ENCODE measurements at regions not wholly inside any gene's neighbourhood (a gene's known extent, or its start where the extent isn't known, plus 50 kb on each side); places are given as distances from the start of the nearest gene placed in this dataset.

- no peak for DNase-seq
Observed at GRCh38 chr2:147792966-147793617, 51.7 kb upstream of the ACVR2A start.

- DNase-seq, result no peak
Observed at GRCh38 chr2:147790580-147790979, 54.2 kb upstream of the ACVR2A start.

GRCh38 chr2:147789720-147790119 is 55.1 kb upstream of the ACVR2A start:
- no peak for DNase-seq

- DNase-seq, result no peak
Observed at GRCh38 chr2:147789287-147789686, 55.5 kb upstream of the ACVR2A start.

- no peak for DNase-seq
Observed at GRCh38 chr2:147782141-147782930, 62.5 kb upstream of the ACVR2A start.

GRCh38 chr2:147779440-147779839 is 65.4 kb upstream of the ACVR2A start:
- DNase-seq, result no peak

GRCh38 chr2:147777394-147777793 is 67.4 kb upstream of the ACVR2A start:
- no peak for DNase-seq

- DNase-seq, result no peak
Observed at GRCh38 chr2:147774805-147775204, 70.0 kb upstream of the ACVR2A start.

GRCh38 chr2:147773479-147773878 is 71.3 kb upstream of the ACVR2A start:
- DNase-seq, result no peak

- DNase-seq, result no peak
Observed at GRCh38 chr2:147772781-147773180, 72.0 kb upstream of the ACVR2A start.

- no peak for DNase-seq
Observed at GRCh38 chr2:147763861-147764260, 81.0 kb upstream of the ACVR2A start.

- DNase-seq, result no peak
Observed at GRCh38 chr2:147760984-147761383, 83.8 kb upstream of the ACVR2A start.

- DNase-seq, result no peak
Observed at GRCh38 chr2:147759536-147759935, 85.3 kb upstream of the ACVR2A start.

- no peak for DNase-seq
Observed at GRCh38 chr2:147758821-147759220, 86.0 kb upstream of the ACVR2A start.

- DNase-seq, result no peak
Observed at GRCh38 chr2:147756069-147756468, 88.8 kb upstream of the ACVR2A start.

GRCh38 chr2:147740211-147740927 is 104.5 kb upstream of the ACVR2A start:
- no peak for DNase-seq

- no peak for DNase-seq
Observed at GRCh38 chr2:147739508-147739907, 105.3 kb upstream of the ACVR2A start.

- no peak for DNase-seq
Observed at GRCh38 chr2:147718831-147719230, 126.0 kb upstream of the ACVR2A start.

- no peak for DNase-seq
Observed at GRCh38 chr2:147716906-147717305, 127.9 kb upstream of the ACVR2A start.

- no peak for DNase-seq
Observed at GRCh38 chr2:147715807-147716206, 129.0 kb upstream of the ACVR2A start.

- no peak for DNase-seq
Observed at GRCh38 chr2:147714582-147714981, 130.2 kb upstream of the ACVR2A start.

- DNase-seq, result no peak
Observed at GRCh38 chr2:147713349-147713748, 131.5 kb upstream of the ACVR2A start.

GRCh38 chr2:147712051-147712450 is 132.8 kb upstream of the ACVR2A start:
- no peak for DNase-seq
